Uterus (tissue), 3 donors: ENCODE measurements at regions not wholly inside any gene's neighbourhood (a gene's known extent, or its start where the extent isn't known, plus 50 kb on each side); places are given as distances from the start of the nearest gene placed in this dataset.
A peak's percentile ranks its signal among the peaks of the same experiment; 100 is the strongest.

Experiments used
- DNase-seq, 2 donors: peaks; one replicate each; pipeline ENCODE4 v3.0.0-alpha.2; 2019 to 2020
- H3K27ac ChIP-seq, 2 donors: fragments of 200-600 bp; sonication (generic); 1 replicate in 1 of 2; 2 replicates in 1 of 2; pipeline ENCODE4 v1.5.1; 2016 to 2018
- H3K27me3 ChIP-seq, 2 donors: fragments of 200-600 bp; sonication (generic); one replicate each; pipeline ENCODE4 v1.5.1; 2018 to 2019; ENCODE audit warnings: control low read depth in 1 of 2
- H3K36me3 ChIP-seq, 2 donors: fragments of 200-600 bp; sonication (generic); one replicate each; pipeline ENCODE4 v1.5.1; 2019; ENCODE audit warnings: control low read depth in 1 of 2
- H3K4me1 ChIP-seq, 2 donors: fragments of 200-600 bp; sonication (generic); one replicate each; pipeline ENCODE4 v1.5.1; 2018 to 2019; ENCODE audit warnings: control low read depth in 1 of 2
- H3K4me3 ChIP-seq, 2 donors: fragments of 200-600 bp; sonication (generic); 1 replicate in 1 of 2; 2 replicates in 1 of 2; pipeline ENCODE4 v1.5.1; 2018 to 2019; ENCODE audit warnings: mild to moderate bottlenecking in 1 of 2
- H3K9me3 ChIP-seq, 2 donors: fragments of 200-600 bp; sonication (generic); one replicate each; pipeline ENCODE4 v1.5.1; 2019; ENCODE audit warnings: control low read depth in 1 of 2
- CTCF ChIP-seq, 4 experiments: fragments of 200-600 bp in 2 of 4; fragments of 450-650 bp in 2 of 4; sonication (generic) in 2 of 4; IDR thresholded peaks; one replicate each; pipeline ENCODE4 v1.5.1; 2016 to 2019; ENCODE audit warnings: antibody characterized with exemption in 4 of 4, mild to moderate bottlenecking in 2 of 4, moderate library complexity in 1 of 4
- POLR2A ChIP-seq, 2 donors: fragments of 450-650 bp; IDR thresholded peaks; one replicate each; pipeline ENCODE4 v1.6.1; 2016; ENCODE audit warnings: antibody characterized with exemption in 2 of 2, mild to moderate bottlenecking in 1 of 2, moderate library complexity in 1 of 2
- intact Hi-C: fragments of 100-400 bp; cut with DNase I; formaldehyde crosslinking; loops from one replicate; pipeline ENCODE4 v1.15.1; 2023; ENCODE audit warnings: low total_unique reads
- donor health status: DM: yes; HTN: yes; CAD: no.

- DNase-seq, result no peak
- no peaks in the 10 kb centered on the region for H3K4me1 ChIP-seq
- no peak overlapping the region for H3K27ac ChIP-seq
- H3K4me3 ChIP-seq, result no peak overlapping the region
- H3K27me3 ChIP-seq, result no peaks in the 10 kb centered on the region
- no peaks in the 10 kb centered on the region for H3K36me3 ChIP-seq
- intact Hi-C loops, result no loop called here
- TF ChIP-seq CTCF (IDR thresholded peaks at IDR 0.05) (no peak), POLR2A (IDR thresholded peaks at IDR 0.05) (no peak)
- no peaks in the 10 kb centered on the region for H3K9me3 ChIP-seq
Measured at GRCh38 chr4:128582427-128582870, 227.1 kb upstream of the JADE1 start.

- no peak for TF ChIP-seq POLR2A (IDR thresholded peaks at IDR 0.05)
- no peak for TF ChIP-seq CTCF (IDR thresholded peaks at IDR 0.05)
- H3K36me3 ChIP-seq, result no peaks in the 10 kb centered on the region
- H3K4me1 ChIP-seq, result no peaks in the 10 kb centered on the region
- no peak overlapping the region for H3K27ac ChIP-seq
- DNase-seq, result no peak
- no peak overlapping the region for H3K4me3 ChIP-seq
- H3K27me3 ChIP-seq, result no peaks in the 10 kb centered on the region
- H3K9me3 ChIP-seq, result no peaks in the 10 kb centered on the region
- intact Hi-C loops, result no loop called here
Measured at GRCh38 chr4:128579154-128579853, 230.2 kb upstream of the JADE1 start.

- no peaks in the 10 kb centered on the region for H3K4me1 ChIP-seq
- DNase-seq, result peak; percentile 40 to 71
- no peak overlapping the region for H3K27ac ChIP-seq
- no peak overlapping the region for H3K4me3 ChIP-seq
- no peaks in the 10 kb centered on the region for H3K9me3 ChIP-seq
- intact Hi-C loops, result no loop called here
- no peaks in the 10 kb centered on the region for H3K36me3 ChIP-seq
- no peaks in the 10 kb centered on the region for H3K27me3 ChIP-seq
- TF ChIP-seq CTCF (IDR thresholded peaks at IDR 0.05) (peak in 3 of 4 experiments; percentile 19 to 36 (median 30)), POLR2A (IDR thresholded peaks at IDR 0.05) (no peak)
Measured at GRCh38 chr4:128574706-128575105, 234.8 kb upstream of the JADE1 start.

- Histone ChIP-seq H3K4me1 (no peaks in the 10 kb centered on the region), H3K27ac (no peak overlapping the region), H3K36me3 (no peaks in the 10 kb centered on the region), H3K9me3 (no peaks in the 10 kb centered on the region), H3K27me3 (no peaks in the 10 kb centered on the region), H3K4me3 (no peak overlapping the region)
- TF ChIP-seq POLR2A (IDR thresholded peaks at IDR 0.05) (no peak), CTCF (IDR thresholded peaks at IDR 0.05) (no peak)
- DNase-seq, result no peak
- intact Hi-C loops, result no loop called here
Measured at GRCh38 chr4:128573781-128574508, 235.6 kb upstream of the JADE1 start.

- H3K4me3 ChIP-seq, result no peak overlapping the region
- peak overlapping the region; percentile 13 to 48 for H3K27ac ChIP-seq
- DNase-seq, result no peak
- H3K27me3 ChIP-seq, result no peaks in the 10 kb centered on the region
- H3K9me3 ChIP-seq, result no peaks in the 10 kb centered on the region
- intact Hi-C loops, result no loop called here
- H3K36me3 ChIP-seq, result no peaks in the 10 kb centered on the region
- no peak for TF ChIP-seq POLR2A (IDR thresholded peaks at IDR 0.05)
- no peak for TF ChIP-seq CTCF (IDR thresholded peaks at IDR 0.05)
- H3K4me1 ChIP-seq, result no peaks in the 10 kb centered on the region
Measured at GRCh38 chr4:128572778-128573241, 236.7 kb upstream of the JADE1 start.
